ENCODE measurements at regions not wholly inside any gene's neighbourhood (a gene's known extent, or its start where the extent isn't known, plus 50 kb on each side); places are given as distances from the start of the nearest gene placed in this dataset.
"Not testable (repeated sequence)": the region's sequence is repeated elsewhere in the genome, so short reads cannot be mapped to it uniquely, and the experiment has no call there.

- no peak for DNase-seq
Observed at GRCh38 chr13:38415233-38415632, 65.6 kb downstream of the UFM1 start.

- no peak for DNase-seq
Observed at GRCh38 chr13:38417241-38417640, 67.6 kb downstream of the UFM1 start.

GRCh38 chr13:38417727-38418126 lies 68.1 kb downstream of the UFM1 start:
- DNase-seq = no peak

- no peak for DNase-seq
Observed at GRCh38 chr13:38418286-38418685, 68.6 kb downstream of the UFM1 start.

- no peak for DNase-seq
Observed at GRCh38 chr13:38419312-38419873, 69.7 kb downstream of the UFM1 start.

- DNase-seq = no peak
Observed at GRCh38 chr13:38421590-38422560, 72.2 kb downstream of the UFM1 start.

GRCh38 chr13:38429916-38430315 lies 80.3 kb downstream of the UFM1 start:
- no peak for DNase-seq

GRCh38 chr13:38430796-38431195 lies 81.1 kb downstream of the UFM1 start:
- DNase-seq = no peak

GRCh38 chr13:38440666-38441065 lies 91.0 kb downstream of the UFM1 start:
- DNase-seq = no peak

- no peak for DNase-seq
Observed at GRCh38 chr13:38444904-38445303, 95.3 kb downstream of the UFM1 start.

- no peak for DNase-seq
Observed at GRCh38 chr13:38452656-38453055, 103.0 kb downstream of the UFM1 start.

GRCh38 chr13:38462605-38463004 lies 113.0 kb downstream of the UFM1 start:
- DNase-seq = no peak

- no peak for DNase-seq
Observed at GRCh38 chr13:38463048-38463447, 113.4 kb downstream of the UFM1 start.

GRCh38 chr13:38472411-38472810 lies 122.8 kb downstream of the UFM1 start:
- DNase-seq = not testable (repeated sequence)

- DNase-seq = no peak
Observed at GRCh38 chr13:38473305-38473704, 123.7 kb downstream of the UFM1 start.

- no peak for DNase-seq
Observed at GRCh38 chr13:38477676-38478075, 128.0 kb downstream of the UFM1 start.

GRCh38 chr13:38483623-38484022 lies 134.0 kb downstream of the UFM1 start:
- no peak for DNase-seq

GRCh38 chr13:38490657-38491056 lies 141.0 kb downstream of the UFM1 start:
- no peak for DNase-seq

GRCh38 chr13:38494445-38494844 lies 144.8 kb downstream of the UFM1 start:
- no peak for DNase-seq

GRCh38 chr13:38496917-38497316 lies 147.3 kb downstream of the UFM1 start:
- no peak for DNase-seq

GRCh38 chr13:38498271-38498670 lies 148.6 kb downstream of the UFM1 start:
- DNase-seq = no peak

GRCh38 chr13:38514575-38514974 lies 164.9 kb downstream of the UFM1 start:
- DNase-seq = no peak

GRCh38 chr13:38518328-38518727 lies 168.5 kb upstream of the FREM2 start:
- DNase-seq = no peak

- DNase-seq = no peak
Observed at GRCh38 chr13:38519229-38519911, 167.5 kb upstream of the FREM2 start.
